ENCODE measurements at regions not wholly inside any gene's neighbourhood (a gene's known extent, or its start where the extent isn't known, plus 50 kb on each side); places are given as distances from the start of the nearest gene placed in this dataset.

DNA sequence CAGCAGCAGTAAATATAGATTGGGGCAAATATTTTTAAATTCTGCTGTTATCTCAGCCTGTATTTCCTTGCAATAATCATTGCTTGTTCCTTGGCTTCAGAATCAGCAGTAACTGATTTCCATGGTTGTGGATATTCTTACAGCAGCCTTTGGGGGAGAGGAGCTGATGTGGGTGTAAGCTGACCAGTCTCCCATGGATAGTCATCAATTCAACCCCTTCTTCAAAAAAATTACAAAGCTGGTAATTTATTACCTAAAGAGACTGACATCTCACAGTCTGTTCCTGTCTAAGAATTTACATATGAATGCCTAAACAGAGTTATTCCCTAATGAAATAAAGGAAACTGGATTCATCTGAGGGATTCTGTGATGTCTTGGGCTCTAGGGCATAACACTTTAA, 103.1 kb upstream of the CABCOCO1 start:
- TF ChIP-seq, protein P1, sequence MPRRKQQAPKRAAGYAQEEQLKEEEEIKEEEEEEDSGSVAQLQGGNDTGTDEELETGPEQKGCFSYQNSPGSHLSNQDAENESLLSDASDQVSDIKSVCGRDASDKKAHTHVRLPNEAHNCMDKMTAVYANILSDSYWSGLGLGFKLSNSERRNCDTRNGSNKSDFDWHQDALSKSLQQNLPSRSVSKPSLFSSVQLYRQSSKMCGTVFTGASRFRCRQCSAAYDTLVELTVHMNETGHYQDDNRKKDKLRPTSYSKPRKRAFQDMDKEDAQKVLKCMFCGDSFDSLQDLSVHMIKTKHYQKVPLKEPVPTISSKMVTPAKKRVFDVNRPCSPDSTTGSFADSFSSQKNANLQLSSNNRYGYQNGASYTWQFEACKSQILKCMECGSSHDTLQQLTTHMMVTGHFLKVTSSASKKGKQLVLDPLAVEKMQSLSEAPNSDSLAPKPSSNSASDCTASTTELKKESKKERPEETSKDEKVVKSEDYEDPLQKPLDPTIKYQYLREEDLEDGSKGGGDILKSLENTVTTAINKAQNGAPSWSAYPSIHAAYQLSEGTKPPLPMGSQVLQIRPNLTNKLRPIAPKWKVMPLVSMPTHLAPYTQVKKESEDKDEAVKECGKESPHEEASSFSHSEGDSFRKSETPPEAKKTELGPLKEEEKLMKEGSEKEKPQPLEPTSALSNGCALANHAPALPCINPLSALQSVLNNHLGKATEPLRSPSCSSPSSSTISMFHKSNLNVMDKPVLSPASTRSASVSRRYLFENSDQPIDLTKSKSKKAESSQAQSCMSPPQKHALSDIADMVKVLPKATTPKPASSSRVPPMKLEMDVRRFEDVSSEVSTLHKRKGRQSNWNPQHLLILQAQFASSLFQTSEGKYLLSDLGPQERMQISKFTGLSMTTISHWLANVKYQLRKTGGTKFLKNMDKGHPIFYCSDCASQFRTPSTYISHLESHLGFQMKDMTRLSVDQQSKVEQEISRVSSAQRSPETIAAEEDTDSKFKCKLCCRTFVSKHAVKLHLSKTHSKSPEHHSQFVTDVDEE (CRISPR knock-in tag; IDR thresholded peaks at IDR 0.05) = no peak
- TF ChIP-seq ZC3H10 (CRISPR knock-in tag; IDR thresholded peaks at IDR 0.05) (no peak), PPARA (CRISPR knock-in tag; IDR thresholded peaks at IDR 0.05; ENCODE audit: borderline replicate concordance) (no peak), ISL1 (CRISPR knock-in tag; IDR thresholded peaks at IDR 0.05) (no peak), RARB (CRISPR knock-in tag; IDR thresholded peaks at IDR 0.05) (no peak), ZFP30 (CRISPR knock-in tag; IDR thresholded peaks at IDR 0.05) (no peak), ARNTL (CRISPR knock-in tag; IDR thresholded peaks at IDR 0.05; ENCODE audit: borderline replicate concordance, low read depth) (no peak), CSRNP3 (CRISPR knock-in tag; IDR thresholded peaks at IDR 0.05) (no peak), ZNF8 (CRISPR knock-in tag; IDR thresholded peaks at IDR 0.05) (no peak)
